ENCODE measurements at regions not wholly inside any gene's neighbourhood (a gene's known extent, or its start where the extent isn't known, plus 50 kb on each side); places are given as distances from the start of the nearest gene placed in this dataset.

GRCh38 chr1:193539731-193540459 is 353.5 kb upstream of the B3GALT2 start:
- no peak for TF ChIP-seq EZH2phosphoT487 (IDR thresholded peaks at IDR 0.05)
- no peak for TF ChIP-seq EZH2 (IDR thresholded peaks at IDR 0.05)
- TF ChIP-seq CTCF (IDR thresholded peaks at IDR 0.05), result no peak
- Mint-ChIP-seq H3K4me1 (peaks cover 10% of the 10 kb centered on the region), H3K27me3 (ENCODE audit: insufficient read depth, low read depth) (peaks cover 4% of the 10 kb centered on the region), H3K36me3 (no peaks in the 10 kb centered on the region), H3K27ac (no peak overlapping the region), H3K9me3 (no peaks in the 10 kb centered on the region), H3K4me3 (no peak overlapping the region)
- H3K4me2 ChIP-seq, result no peak overlapping the region
- no peak for DNase-seq (ENCODE audit: low spot score)
- no peaks in the 10 kb centered on the region for H3K9me3 ChIP-seq (ENCODE audit: low read depth)
- H4K20me1 ChIP-seq (ENCODE audit: low read depth), result no peaks in the 10 kb centered on the region
- H2AFZ ChIP-seq (replicated peaks), result no peak overlapping the region
- no peaks in the 10 kb centered on the region for H3K79me2 ChIP-seq (ENCODE audit: low read depth)
- H3K27ac ChIP-seq, result no peak overlapping the region
- H3F3A ChIP-seq (ENCODE audit: low read depth), result no peaks in the 10 kb centered on the region
- H3K4me1 ChIP-seq, result peaks cover 7% of the 10 kb centered on the region
- no peaks in the 10 kb centered on the region for H3K36me3 ChIP-seq
- no peaks in the 10 kb centered on the region for H3K27me3 ChIP-seq
- no peak overlapping the region for H3K4me3 ChIP-seq
- H3K9ac ChIP-seq, result no peak overlapping the region

- Mint-ChIP-seq H3K4me3 (no peak overlapping the region), H3K9me3 (no peaks in the 10 kb centered on the region), H3K27me3 (ENCODE audit: insufficient read depth, low read depth) (peaks cover 4% of the 10 kb centered on the region), H3K4me1 (peaks cover 6% of the 10 kb centered on the region), H3K27ac (no peak overlapping the region), H3K36me3 (no peaks in the 10 kb centered on the region)
- no peak for DNase-seq (ENCODE audit: low spot score)
- Histone ChIP-seq H3K4me1 (peaks cover 5% of the 10 kb centered on the region), H4K20me1 (ENCODE audit: low read depth) (no peaks in the 10 kb centered on the region), H3K9me3 (ENCODE audit: low read depth) (no peaks in the 10 kb centered on the region), H2AFZ (replicated peaks) (no peak overlapping the region), H3K4me2 (no peak overlapping the region), H3K4me3 (no peak overlapping the region), H3K27me3 (no peaks in the 10 kb centered on the region), H3K9ac (no peak overlapping the region), H3F3A (ENCODE audit: low read depth) (no peaks in the 10 kb centered on the region), H3K36me3 (no peaks in the 10 kb centered on the region), H3K79me2 (ENCODE audit: low read depth) (no peaks in the 10 kb centered on the region), H3K27ac (no peak overlapping the region)
- TF ChIP-seq EZH2 (IDR thresholded peaks at IDR 0.05), result no peak
- TF ChIP-seq EZH2phosphoT487 (IDR thresholded peaks at IDR 0.05), result no peak
- TF ChIP-seq CTCF (IDR thresholded peaks at IDR 0.05), result no peak
These were observed 352.3 kb upstream of the B3GALT2 start for GRCh38 chr1:193538680-193539079.

- H3K36me3 ChIP-seq, result no peaks in the 10 kb centered on the region
- H3K27me3 ChIP-seq, result no peaks in the 10 kb centered on the region
- H2AFZ ChIP-seq (replicated peaks), result no peak overlapping the region
- no peaks in the 10 kb centered on the region for H3K4me1 ChIP-seq
- no peak overlapping the region for H3K27ac ChIP-seq
- H3K4me3 ChIP-seq, result no peak overlapping the region
- no peak for TF ChIP-seq EZH2phosphoT487 (IDR thresholded peaks at IDR 0.05)
- no peak for TF ChIP-seq EZH2 (IDR thresholded peaks at IDR 0.05)
- no peaks in the 10 kb centered on the region for H3K36me3 Mint-ChIP-seq
- no peaks in the 10 kb centered on the region for H3K79me2 ChIP-seq (ENCODE audit: low read depth)
- no peak overlapping the region for H3K27ac Mint-ChIP-seq
- no peaks in the 10 kb centered on the region for H3K9me3 ChIP-seq (ENCODE audit: low read depth)
- no peaks in the 10 kb centered on the region for H3F3A ChIP-seq (ENCODE audit: low read depth)
- no peak overlapping the region for H3K4me2 ChIP-seq
- H3K9me3 Mint-ChIP-seq, result no peaks in the 10 kb centered on the region
- H3K27me3 Mint-ChIP-seq (ENCODE audit: insufficient read depth, low read depth), result peaks cover 4% of the 10 kb centered on the region
- no peak for DNase-seq (ENCODE audit: low spot score)
- H3K4me1 Mint-ChIP-seq, result peaks cover 3% of the 10 kb centered on the region
- no peak overlapping the region for H3K9ac ChIP-seq
- H4K20me1 ChIP-seq (ENCODE audit: low read depth), result no peaks in the 10 kb centered on the region
- no peak overlapping the region for H3K4me3 Mint-ChIP-seq
These were observed 351.6 kb upstream of the B3GALT2 start for GRCh38 chr1:193538003-193538354.

DNA sequence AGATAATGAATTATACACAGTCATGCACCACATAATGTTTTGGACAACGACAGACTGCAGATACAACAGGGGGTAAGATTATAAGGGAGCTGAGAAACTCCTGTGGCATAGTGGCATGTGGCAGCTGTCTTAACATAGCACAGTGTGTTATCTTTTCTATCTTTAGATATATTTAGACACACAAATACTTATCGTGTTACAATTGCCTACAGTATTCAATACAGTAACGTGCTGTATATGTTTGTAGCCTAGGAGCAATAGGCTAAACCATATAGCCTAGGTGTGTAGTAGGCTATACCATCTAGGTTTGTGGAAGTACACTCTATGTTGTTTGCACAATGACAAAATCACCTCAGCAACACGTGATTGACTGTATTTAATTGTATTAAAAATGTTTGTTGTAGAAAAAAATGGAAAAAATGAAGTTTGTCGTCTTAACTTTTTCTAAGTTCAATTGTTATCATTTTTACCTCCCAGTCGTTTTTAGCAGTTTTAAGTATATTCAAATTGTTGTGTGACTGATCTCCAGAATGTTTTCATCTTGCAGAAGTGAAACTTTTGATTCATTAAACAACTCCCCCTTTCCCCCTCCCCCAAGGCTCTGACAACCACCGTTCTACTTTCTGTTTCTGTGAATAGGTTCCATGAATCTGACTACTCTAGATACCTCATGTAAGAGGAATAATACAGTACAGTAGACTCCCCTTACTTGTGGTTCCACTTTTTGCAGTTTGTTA is 351.0 kb upstream of the B3GALT2 start:
- no peak for TF ChIP-seq EZH2phosphoT487 (IDR thresholded peaks at IDR 0.05)
- TF ChIP-seq CTCF (IDR thresholded peaks at IDR 0.05), result no peak
- TF ChIP-seq EZH2 (IDR thresholded peaks at IDR 0.05), result no peak
- Histone ChIP-seq H3K4me3 (no peak overlapping the region), H4K20me1 (ENCODE audit: low read depth) (no peaks in the 10 kb centered on the region), H3K4me2 (no peak overlapping the region), H3K4me1 (no peaks in the 10 kb centered on the region), H3K27ac (no peak overlapping the region), H3K9ac (no peak overlapping the region), H3F3A (ENCODE audit: low read depth) (no peaks in the 10 kb centered on the region), H3K27me3 (no peaks in the 10 kb centered on the region), H3K9me3 (ENCODE audit: low read depth) (no peaks in the 10 kb centered on the region), H3K36me3 (no peaks in the 10 kb centered on the region), H3K79me2 (ENCODE audit: low read depth) (no peaks in the 10 kb centered on the region), H2AFZ (replicated peaks) (no peak overlapping the region)
- Mint-ChIP-seq H3K4me3 (no peak overlapping the region), H3K36me3 (no peaks in the 10 kb centered on the region), H3K27ac (no peak overlapping the region), H3K27me3 (ENCODE audit: insufficient read depth, low read depth) (peaks cover 4% of the 10 kb centered on the region), H3K4me1 (no peaks in the 10 kb centered on the region), H3K9me3 (no peaks in the 10 kb centered on the region)
- DNase-seq (ENCODE audit: low spot score), result no peak

Measured in neural progenitor cell (in vitro differentiated cells).